GM12878 (cell line): ENCODE measurements at regions not wholly inside any gene's neighbourhood (a gene's known extent, or its start where the extent isn't known, plus 50 kb on each side); places are given as distances from the start of the nearest gene placed in this dataset.

Experiments
- ATAC-seq: fragments of 200-7000 bp; cut with Tn5 transposase; 3 replicates; pipeline ENCODE4 v1.9.1; 2020; ENCODE audit warnings: mild to moderate bottlenecking, moderate library complexity
- BruUV-seq: library from RNA; stranded (reverse); fragments of 400-500 nt; replicated peaks from 2 replicates; lab custom pipeline; 2021; lab: Mats Ljungman, UMichigan
- CTCF ChIA-PET: fragments of 300-600 bp; sonication (Branson Sonifier 250); formaldehyde crosslinking; extraction: SDS; loops from one replicate; lab custom pipeline; 2021; ENCODE audit warnings: inconsistent platforms; lab: Yijun Ruan, JAX
- POLR2A ChIA-PET: fragments of 350-600 bp; formaldehyde crosslinking; extraction: SDS; loops from one replicate; lab custom pipeline; 2021; ENCODE audit warnings: inconsistent platforms; lab: Charles Lee
- RAD21 ChIA-PET: fragments of 300-600 bp; sonication (Branson Sonifier 250); formaldehyde crosslinking; loops from one replicate; lab custom pipeline; 2023; ENCODE audit warnings: antibody characterized with exemption; ENCODE audit not compliant: unreplicated experiment; lab: Charles Lee
- SMC1A ChIA-PET: fragments of 300-600 bp; sonication (Branson Sonifier 250); formaldehyde crosslinking; loops from one replicate; lab custom pipeline; 2023; ENCODE audit not compliant: unreplicated experiment, uncharacterized antibody; lab: Charles Lee
- DNase-seq: peaks from one replicate; pipeline ENCODE4 v3.0.0-alpha.2; 2011; ENCODE audit warnings: low read depth, low spot score
- FAIRE-seq: peaks from 3 replicates; lab custom pipeline; 2011; peaks lifted over from hg19 to GRCh38; lab: Jason Lieb, UNC
- H2AFZ ChIP-seq: 2 replicates; pipeline ENCODE4 v1.6.0; 2011; ENCODE audit warnings: low read depth, low read length, control low read depth; ENCODE audit not compliant: control insufficient read depth
- H3K27ac ChIP-seq: 2 replicates; pipeline ENCODE4 v1.5.1; 2011; ENCODE audit warnings: control low read depth; ENCODE audit not compliant: control insufficient read depth, insufficient read depth
- H3K27me3 ChIP-seq, 2 experiments: replicated peaks in 1 of 2; 2 replicates each; pipeline versions ENCODE4 v1.6.0 to v1.6.1; 2011; ENCODE audit warnings: low read length in 1 of 2; ENCODE audit not compliant: control insufficient read depth in 2 of 2, insufficient read depth in 2 of 2
- H3K36me3 ChIP-seq, 2 experiments: 2 replicates each; pipeline ENCODE4 v1.5.1; 2011; ENCODE audit warnings: low read length in 1 of 2; ENCODE audit not compliant: control insufficient read depth in 2 of 2, insufficient read depth in 2 of 2
- H3K4me1 ChIP-seq: 2 replicates; pipeline ENCODE4 v1.6.1; 2011; ENCODE audit warnings: mild to moderate bottlenecking, low read length, moderate library complexity, mixed read lengths; ENCODE audit not compliant: control insufficient read depth, insufficient read depth
- H3K4me2 ChIP-seq: 2 replicates; pipeline ENCODE4 v1.6.0; 2011; ENCODE audit warnings: control low read depth; ENCODE audit not compliant: control insufficient read depth, insufficient read depth
- H3K4me3 ChIP-seq: fragments of 200-600 bp; sonication (generic); 2 replicates; pipeline ENCODE4 v1.5.1; 2016
- H3K79me2 ChIP-seq: 2 replicates; pipeline ENCODE4 v1.6.0; 2011; ENCODE audit warnings: low read length; ENCODE audit not compliant: control insufficient read depth, insufficient read depth
- H3K9ac ChIP-seq: 2 replicates; pipeline ENCODE4 v1.8.0; 2011; ENCODE audit warnings: low read length, control low read depth, mixed read lengths; ENCODE audit not compliant: control insufficient read depth, insufficient read depth
- H3K9me3 ChIP-seq: replicated peaks from 3 replicates; pipeline ENCODE4 v1.5.1; 2011; ENCODE audit warnings: mild to moderate bottlenecking, low read length; ENCODE audit not compliant: control insufficient read depth, insufficient read depth
- H4K20me1 ChIP-seq: 2 replicates; pipeline ENCODE4 v1.6.0; 2011; ENCODE audit not compliant: control insufficient read depth, insufficient read depth
- ATF2 ChIP-seq: IDR thresholded peaks from 2 replicates; pipeline ENCODE4 v1.6.1; 2012; ENCODE audit warnings: low read length, inconsistent platforms
- BACH1 ChIP-seq: fragments of 450-650 bp; IDR thresholded peaks from 2 replicates; pipeline ENCODE4 v1.6.1; 2017; ENCODE audit warnings: mild to moderate bottlenecking, borderline replicate concordance
- BCL3 ChIP-seq: IDR thresholded peaks from 2 replicates; pipeline ENCODE4 v1.6.1; 2011; ENCODE audit warnings: borderline replicate concordance, low read depth, mild to moderate bottlenecking, moderate library complexity, low read length; ENCODE audit not compliant: insufficient read depth, poor library complexity, severe bottlenecking
- BRCA1 ChIP-seq: IDR thresholded peaks from 2 replicates; pipeline ENCODE4 v1.6.1; 2011; ENCODE audit warnings: low read depth, low read length, improper control_type of control experiment
- CHD2 ChIP-seq: IDR thresholded peaks from 2 replicates; pipeline ENCODE4 v1.6.1; 2011; ENCODE audit warnings: low read depth, low read length, improper control_type of control experiment, borderline replicate concordance
- CHD4 ChIP-seq: fragments of 200-600 bp; sonication (generic); IDR thresholded peaks from 2 replicates; pipeline ENCODE4 v1.6.1; 2016; ENCODE audit warnings: mild to moderate bottlenecking
- ELK1 ChIP-seq: IDR thresholded peaks from 2 replicates; pipeline ENCODE4 v1.6.1; 2012; ENCODE audit warnings: low read depth, low read length, improper control_type of control experiment
- EZH2 ChIP-seq: IDR thresholded peaks from 2 replicates; pipeline ENCODE4 v1.6.1; 2012; ENCODE audit warnings: low read depth, mild to moderate bottlenecking, control low read depth, inconsistent platforms, low read length, borderline replicate concordance; ENCODE audit not compliant: control insufficient read depth
- HSF1 ChIP-seq: fragments of 150-350 bp; IDR thresholded peaks from 2 replicates; pipeline ENCODE4 v1.6.1; 2014; ENCODE audit warnings: mild to moderate bottlenecking, low read depth, low read length
- KAT2A ChIP-seq: conservative IDR thresholded peaks from 2 replicates; pipeline ENCODE4 v1.6.1; 2011; ENCODE audit warnings: low read depth, low read length; ENCODE audit not compliant: control insufficient read depth
- MYB ChIP-seq: fragments of 150-350 bp; IDR thresholded peaks from 2 replicates; pipeline ENCODE4 v1.6.1; 2014; ENCODE audit warnings: mild to moderate bottlenecking, low read depth, low read length, borderline replicate concordance
- MYC ChIP-seq: IDR thresholded peaks from 2 replicates; pipeline ENCODE4 v1.6.1; 2011; ENCODE audit warnings: mild to moderate bottlenecking, low read length, moderate library complexity, inconsistent platforms; ENCODE audit not compliant: insufficient read depth, insufficient replicate concordance, insufficient read length, severe bottlenecking
- NR2C2 ChIP-seq: IDR thresholded peaks from 2 replicates; pipeline ENCODE4 v1.6.1; 2011; ENCODE audit warnings: borderline replicate concordance, low read depth; ENCODE audit not compliant: control insufficient read depth, insufficient read length
- RUNX3 ChIP-seq: IDR thresholded peaks from 2 replicates; pipeline ENCODE4 v1.6.1; 2012; ENCODE audit warnings: low read length, inconsistent platforms
- TBL1XR1 ChIP-seq: IDR thresholded peaks from 2 replicates; pipeline ENCODE4 v1.6.1; 2012; ENCODE audit warnings: low read depth, low read length, improper control_type of control experiment
- ZNF217 ChIP-seq: fragments of 450-650 bp; IDR thresholded peaks from 2 replicates; pipeline ENCODE4 v1.6.1; 2017; ENCODE audit warnings: antibody characterized with exemption, mild to moderate bottlenecking
- WGBS: methylation state at CpG from one replicate; pipeline ENCODE4 v1.1.6; 2016; ENCODE audit warnings: low lambda C conversion rate; ENCODE audit not compliant: insufficient replicate concordance, insufficient coverage; ENCODE audit errors: missing lambda C conversion rate; 5-methylcytosine and 5-hydroxymethylcytosine counted together
- in situ Hi-C: fragments of 300-500 bp; cut with MboI; formaldehyde crosslinking; loops from 9 replicates; pipeline ENCODE4 v1.14.3; 2018; ENCODE audit warnings: mixed read lengths
- intact Hi-C: fragments of 100-400 bp; cut with micrococcal nuclease; formaldehyde crosslinking; loops from one replicate; pipeline ENCODE4 v1.14.2; 2022; ENCODE audit not compliant: unreplicated experiment

- Histone ChIP-seq H3K9me3 (no peaks in the 10 kb centered on the region), H3K27ac (peak overlapping the region; percentile 46; the same call in 1 of the 2 replicates), H3K79me2 (no peaks in the 10 kb centered on the region), H3K4me3 (no peak overlapping the region), H3K4me2 (peak overlapping the region; percentile 69), H2AFZ (peak overlapping the region; percentile 21), H3K36me3 (no peaks in the 10 kb centered on the region), H3K27me3 (no peaks in the 10 kb centered on the region), H3K4me1 (peaks cover 10% of the 10 kb centered on the region), H3K9ac (no peak overlapping the region), H4K20me1 (no peaks in the 10 kb centered on the region)
- RAD21 ChIA-PET = interaction anchor here (0.6 to 4.9 kb wide), 5 partner anchors 11 to 554 kb away, joined by 3 to 81 read pairs (median 9); no protein-coding TSS in a partner anchor
- CTCF ChIA-PET = interaction anchor here (0.9 to 1.9 kb wide), 5 partner anchors 8 to 129 kb away, joined by 3 to 7 read pairs (median 5); no protein-coding TSS in a partner anchor
- intact Hi-C loops (loop anchor here (1.0 to 10.0 kb wide), 6 partner anchors 13 to 1489 kb away; partner anchors contain the start of genes BOD1L1, CPEB2 and FBXL5), in situ Hi-C loops (loop anchor here (25.0 kb wide), 1 partner anchor 847 kb away; the partner anchor contains the start of gene CPEB2)
- DNase-seq = peak; percentile 82
- WGBS = 0% methylated on average over 3 of the region's 3 CpGs
- no TSS peak for BruUV-seq
- POLR2A ChIA-PET = interaction anchor here (1.0 to 3.0 kb wide), 5 partner anchors 9 to 15 kb away, joined by 3 to 20 read pairs (median 6); no protein-coding TSS in a partner anchor
- SMC1A ChIA-PET = interaction anchor here (0.7 to 6.7 kb wide), 9 partner anchors 9 to 79 kb away, joined by 3 to 94 read pairs (median 4); no protein-coding TSS in a partner anchor
- ATAC-seq = peak; percentile 99
- FAIRE-seq = peak; percentile 62
- TF ChIP-seq HSF1 = no peak
- TF ChIP-seq KAT2A = no peak
- TF ChIP-seq MYC = no peak
- peak; percentile 76 for TF ChIP-seq RUNX3
- no peak for TF ChIP-seq MYB
- TF ChIP-seq ELK1 = no peak
- peak; percentile 84; the same call in 1 of the 2 replicates for TF ChIP-seq ZNF217
- peak; percentile 51 for TF ChIP-seq BCL3
- TF ChIP-seq EZH2 = no peak
- TF ChIP-seq TBL1XR1 = peak; percentile 83
- no peak for TF ChIP-seq NR2C2
- TF ChIP-seq CHD4 = no peak
- TF ChIP-seq BRCA1 = no peak
- TF ChIP-seq BACH1 = peak; percentile 70; the same call in 1 of the 2 replicates
- TF ChIP-seq CHD2 = 0 out of 2 replicates have a peak, but pooled peaks have one; percentile 49
- peak; percentile 99 for TF ChIP-seq ATF2
Measured at GRCh38 chr4:14165222-14165920, 537.8 kb upstream of the BOD1L1 start.
